ENCODE measurements at regions not wholly inside any gene's neighbourhood (a gene's known extent, or its start where the extent isn't known, plus 50 kb on each side); places are given as distances from the start of the nearest gene placed in this dataset.

DNA sequence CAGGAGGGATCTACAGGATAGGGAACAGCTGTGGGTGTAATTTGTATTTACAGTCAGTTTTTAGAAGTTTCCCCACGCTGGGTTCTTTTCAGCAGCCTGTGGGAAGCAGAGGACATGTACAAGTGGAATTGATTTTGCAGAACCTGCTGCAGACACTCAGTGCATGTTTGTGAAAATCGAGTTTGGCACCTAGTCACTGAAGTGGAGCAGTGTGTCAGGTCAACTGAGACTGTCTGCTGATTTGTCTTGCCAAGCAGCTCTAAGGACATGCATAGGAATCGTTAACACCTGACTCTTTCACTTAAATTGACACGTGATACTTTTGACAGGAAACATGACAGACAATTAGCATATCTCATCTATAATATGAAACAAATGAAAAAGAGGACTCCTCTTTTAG, 416.6 kb downstream of the TMX3 start:
- H3K27me3 Mint-ChIP-seq (ENCODE audit: insufficient read depth), result peaks cover under 1% of the 10 kb centered on the region; the same call in 1 of the 2 replicates
- no peak for DNase-seq
- H3K4me3 Mint-ChIP-seq, result no peak overlapping the region
- H3K27ac Mint-ChIP-seq, result no peak overlapping the region
- H3K36me3 Mint-ChIP-seq (ENCODE audit: low read depth), result peaks cover 9% of the 10 kb centered on the region
- TF ChIP-seq, protein P1, sequence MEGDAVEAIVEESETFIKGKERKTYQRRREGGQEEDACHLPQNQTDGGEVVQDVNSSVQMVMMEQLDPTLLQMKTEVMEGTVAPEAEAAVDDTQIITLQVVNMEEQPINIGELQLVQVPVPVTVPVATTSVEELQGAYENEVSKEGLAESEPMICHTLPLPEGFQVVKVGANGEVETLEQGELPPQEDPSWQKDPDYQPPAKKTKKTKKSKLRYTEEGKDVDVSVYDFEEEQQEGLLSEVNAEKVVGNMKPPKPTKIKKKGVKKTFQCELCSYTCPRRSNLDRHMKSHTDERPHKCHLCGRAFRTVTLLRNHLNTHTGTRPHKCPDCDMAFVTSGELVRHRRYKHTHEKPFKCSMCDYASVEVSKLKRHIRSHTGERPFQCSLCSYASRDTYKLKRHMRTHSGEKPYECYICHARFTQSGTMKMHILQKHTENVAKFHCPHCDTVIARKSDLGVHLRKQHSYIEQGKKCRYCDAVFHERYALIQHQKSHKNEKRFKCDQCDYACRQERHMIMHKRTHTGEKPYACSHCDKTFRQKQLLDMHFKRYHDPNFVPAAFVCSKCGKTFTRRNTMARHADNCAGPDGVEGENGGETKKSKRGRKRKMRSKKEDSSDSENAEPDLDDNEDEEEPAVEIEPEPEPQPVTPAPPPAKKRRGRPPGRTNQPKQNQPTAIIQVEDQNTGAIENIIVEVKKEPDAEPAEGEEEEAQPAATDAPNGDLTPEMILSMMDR (IDR thresholded peaks at IDR 0.05), result no peak
- no peaks in the 10 kb centered on the region for H3K4me1 Mint-ChIP-seq (ENCODE audit: low read depth)
- peaks cover 16% of the 10 kb centered on the region for H3K9me3 Mint-ChIP-seq

DNA sequence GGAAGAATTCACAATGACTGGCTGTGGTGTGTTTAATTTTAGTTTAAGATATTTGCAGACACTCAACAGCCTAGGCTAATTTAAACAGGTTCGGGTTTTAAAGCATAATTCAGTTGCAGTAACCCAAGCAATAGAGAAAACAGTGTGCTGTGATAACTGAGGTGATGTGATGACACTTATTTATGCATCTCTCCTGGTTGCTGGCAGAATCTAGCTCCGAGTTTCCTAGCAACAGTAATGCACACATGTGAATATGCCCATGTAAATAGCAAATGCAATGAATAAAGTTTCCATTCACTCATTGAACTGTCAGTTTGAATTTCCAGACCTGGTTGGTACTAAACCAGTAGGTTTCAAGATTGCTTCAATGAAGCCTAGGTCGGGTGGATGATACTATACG, 426.5 kb downstream of the TMX3 start:
- peaks cover 4% of the 10 kb centered on the region for H3K36me3 Mint-ChIP-seq (ENCODE audit: low read depth)
- no peak overlapping the region for H3K27ac Mint-ChIP-seq
- no peak for DNase-seq
- peaks cover 5% of the 10 kb centered on the region for H3K9me3 Mint-ChIP-seq
- TF ChIP-seq, protein P1 (IDR thresholded peaks at IDR 0.05), result no peak
- H3K4me1 Mint-ChIP-seq (ENCODE audit: low read depth), result no peaks in the 10 kb centered on the region
- no peaks in the 10 kb centered on the region; the same call in 1 of the 2 replicates for H3K27me3 Mint-ChIP-seq (ENCODE audit: insufficient read depth)
- H3K4me3 Mint-ChIP-seq, result no peak overlapping the region

DNA sequence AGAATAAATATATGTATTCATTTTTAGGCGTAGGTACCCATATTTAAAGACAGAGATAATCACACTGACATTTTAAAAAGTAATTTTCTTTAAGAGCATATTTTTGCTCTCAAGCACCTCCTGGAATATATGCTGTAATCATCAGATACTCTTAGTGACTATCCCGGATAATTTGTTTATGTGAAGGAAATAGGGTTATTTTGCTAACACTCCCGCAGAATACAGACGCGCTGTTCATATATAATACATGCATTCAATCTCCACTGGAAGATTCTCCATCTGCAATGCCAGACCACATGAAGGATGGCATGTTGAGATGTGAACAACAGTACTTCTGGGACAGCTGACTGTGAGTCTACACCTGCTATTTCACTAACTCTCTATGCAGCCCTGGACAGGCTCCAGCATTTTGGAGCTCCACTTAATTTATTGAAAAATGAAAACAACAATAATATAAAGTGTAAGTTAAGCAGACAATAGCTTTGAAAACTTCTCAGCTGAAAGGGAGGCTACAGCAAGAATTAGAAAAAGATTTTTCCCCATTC, 430.6 kb downstream of the TMX3 start:
- TF ChIP-seq, protein P1 (IDR thresholded peaks at IDR 0.05), result no peak
- no peaks in the 10 kb centered on the region; the same call in 1 of the 2 replicates for H3K27me3 Mint-ChIP-seq (ENCODE audit: insufficient read depth)
- H3K36me3 Mint-ChIP-seq (ENCODE audit: low read depth), result no peaks in the 10 kb centered on the region
- no peak for DNase-seq
- no peak overlapping the region for H3K4me3 Mint-ChIP-seq
- H3K9me3 Mint-ChIP-seq, result no peaks in the 10 kb centered on the region
- H3K4me1 Mint-ChIP-seq (ENCODE audit: low read depth), result no peaks in the 10 kb centered on the region
- H3K27ac Mint-ChIP-seq, result no peak overlapping the region

DNA sequence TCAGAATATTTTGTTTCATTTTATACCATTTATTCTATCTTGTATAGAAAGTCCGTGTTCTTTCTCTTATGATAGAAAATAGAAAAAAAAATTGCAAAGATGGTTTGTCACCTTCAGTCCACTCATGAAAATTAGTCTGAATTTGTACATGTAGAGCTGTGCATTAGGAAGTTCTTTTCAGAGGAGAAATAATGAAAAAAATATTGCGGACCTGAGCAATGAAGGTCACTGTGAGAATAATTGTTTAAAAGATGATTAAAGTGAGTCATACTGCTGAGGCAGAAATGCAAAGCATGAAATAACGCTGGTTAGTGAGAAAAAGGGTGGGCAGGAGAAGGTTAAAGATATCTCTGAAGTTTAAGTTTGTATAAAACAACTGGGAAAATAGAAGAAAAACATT, 431.1 kb downstream of the TMX3 start:
- no peak overlapping the region for H3K27ac Mint-ChIP-seq
- H3K4me3 Mint-ChIP-seq, result no peak overlapping the region
- H3K9me3 Mint-ChIP-seq, result no peaks in the 10 kb centered on the region
- no peaks in the 10 kb centered on the region for H3K4me1 Mint-ChIP-seq (ENCODE audit: low read depth)
- TF ChIP-seq, protein P1 (IDR thresholded peaks at IDR 0.05), result no peak
- no peaks in the 10 kb centered on the region; the same call in 1 of the 2 replicates for H3K27me3 Mint-ChIP-seq (ENCODE audit: insufficient read depth)
- no peak for DNase-seq
- no peaks in the 10 kb centered on the region for H3K36me3 Mint-ChIP-seq (ENCODE audit: low read depth)

DNA sequence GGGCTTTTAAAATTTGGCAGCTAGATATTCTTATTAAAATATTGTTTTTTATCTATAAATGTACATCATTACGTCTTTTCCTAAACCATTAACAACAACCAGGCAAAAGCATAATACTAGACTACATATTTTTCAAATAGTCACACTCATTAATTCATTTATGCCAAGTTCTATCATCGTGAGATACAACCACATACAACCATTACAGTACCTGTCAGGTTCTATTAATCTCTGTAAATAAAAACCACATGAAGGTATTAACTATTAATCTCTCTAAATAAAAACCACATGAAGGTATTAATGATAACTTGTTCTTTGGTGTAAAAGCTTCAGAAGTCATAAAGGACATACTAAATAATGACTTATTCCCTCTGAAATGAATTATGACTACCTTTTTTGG, 432.7 kb downstream of the TMX3 start:
- H3K36me3 Mint-ChIP-seq (ENCODE audit: low read depth), result no peaks in the 10 kb centered on the region
- H3K4me3 Mint-ChIP-seq, result no peak overlapping the region
- no peak overlapping the region for H3K27ac Mint-ChIP-seq
- no peak for DNase-seq
- no peaks in the 10 kb centered on the region for H3K4me1 Mint-ChIP-seq (ENCODE audit: low read depth)
- no peaks in the 10 kb centered on the region for H3K9me3 Mint-ChIP-seq
- TF ChIP-seq, protein P1 (IDR thresholded peaks at IDR 0.05), result no peak
- no peaks in the 10 kb centered on the region; the same call in 1 of the 2 replicates for H3K27me3 Mint-ChIP-seq (ENCODE audit: insufficient read depth)

All from HFFc6 (cell line).